H1 (cell line): ENCODE measurements at regions not wholly inside any gene's neighbourhood (a gene's known extent, or its start where the extent isn't known, plus 50 kb on each side); places are given as distances from the start of the nearest gene placed in this dataset.
"Not testable (repeated sequence)": the region's sequence is repeated elsewhere in the genome, so short reads cannot be mapped to it uniquely, and the experiment has no call there.

Experiments used
- CTCF ChIA-PET: fragments of 300-600 bp; sonication (Branson Sonifier 250); formaldehyde crosslinking; loops from one replicate; lab custom pipeline; 2021; ENCODE audit not compliant: partially characterized antibody; lab: Charles Lee
- POLR2A ChIA-PET: fragments of 300-600 bp; sonication (Branson Sonifier 250); formaldehyde crosslinking; loops from one replicate; lab custom pipeline; 2021; ENCODE audit warnings: inconsistent platforms; ENCODE audit not compliant: partially characterized antibody; lab: Charles Lee
- DNase-seq, 2 experiments: peaks; one replicate each; pipeline versions ENCODE4 v3.0.0 to v3.0.0-alpha.2; 2010 to 2022; ENCODE audit warnings: low spot score in 2 of 2, low read depth in 1 of 2, mixed read lengths in 1 of 2
- FAIRE-seq: peaks from 2 replicates; lab custom pipeline; 2011; peaks lifted over from hg19 to GRCh38; lab: Jason Lieb, UNC
- H2AFZ ChIP-seq: 2 replicates; pipeline ENCODE4 v1.8.1; 2012; ENCODE audit warnings: low read length, inconsistent platforms
- H2AK5ac ChIP-seq: 2 replicates; pipeline ENCODE4 v1.6.1; 2013; ENCODE audit warnings: low read depth, low read length
- H2BK120ac ChIP-seq: replicated peaks from 2 replicates; pipeline ENCODE3; 2013; ENCODE audit warnings: low read depth, low read length, inconsistent platforms
- H2BK12ac ChIP-seq: 2 replicates; pipeline ENCODE4 v1.6.1; 2013; ENCODE audit warnings: low read depth, low read length
- H2BK15ac ChIP-seq: 2 replicates; pipeline ENCODE4 v1.6.1; 2013; ENCODE audit warnings: low read length
- H2BK20ac ChIP-seq: 2 replicates; pipeline ENCODE4 v1.6.1; 2013; ENCODE audit warnings: low read length
- H2BK5ac ChIP-seq: 2 replicates; pipeline ENCODE4 v1.6.1; 2013; ENCODE audit warnings: low read depth, low read length
- H3K14ac ChIP-seq: 2 replicates; pipeline ENCODE4 v1.6.1; 2013; ENCODE audit warnings: inconsistent platforms; ENCODE audit not compliant: insufficient read length
- H3K18ac ChIP-seq: 2 replicates; pipeline ENCODE4 v1.6.1; 2013; ENCODE audit warnings: low read length; ENCODE audit errors: extremely low read depth
- H3K23ac ChIP-seq: 2 replicates; pipeline ENCODE4 v1.6.1; 2013; ENCODE audit warnings: inconsistent platforms; ENCODE audit not compliant: insufficient read length
- H3K23me2 ChIP-seq: 2 replicates; pipeline ENCODE4 v1.6.1; 2013; ENCODE audit warnings: low read depth, low read length
- H3K27ac ChIP-seq: 2 replicates; pipeline ENCODE4 v1.6.1; 2011; ENCODE audit warnings: low read depth, low read length, inconsistent platforms
- H3K27me3 ChIP-seq, 4 experiments: replicated peaks in 1 of 4; 1 replicate in 1 of 4; 2 replicates in 3 of 4; pipeline versions ENCODE4 v1.6.1 to v1.8.1; 2011 to 2013; ENCODE audit warnings: low read length in 3 of 4, mild to moderate bottlenecking in 3 of 4, inconsistent platforms in 2 of 4, mixed read lengths in 2 of 4, moderate library complexity in 1 of 4; ENCODE audit not compliant: control insufficient read depth in 3 of 4, insufficient read depth in 3 of 4; ENCODE audit errors: extremely low read depth in 1 of 4
- H3K36me3 ChIP-seq, 4 experiments: 2 replicates each; pipeline versions ENCODE4 v1.6.1 to v1.8.1; 2011 to 2013; ENCODE audit warnings: mild to moderate bottlenecking in 4 of 4, low read length in 3 of 4, moderate library complexity in 2 of 4, control low read depth in 1 of 4, inconsistent platforms in 1 of 4; ENCODE audit not compliant: insufficient read depth in 4 of 4, control insufficient read depth in 2 of 4
- H3K4ac ChIP-seq: replicated peaks from 2 replicates; pipeline ENCODE3; 2013; ENCODE audit warnings: low read length, low read depth, mixed read lengths, inconsistent platforms; ENCODE audit not compliant: insufficient read length
- H3K4me1 ChIP-seq, 4 experiments: replicated peaks in 1 of 4; 1 replicate in 1 of 4; 2 replicates in 3 of 4; pipeline versions ENCODE4 v1.6.1 to v1.8.1; 2011 to 2013; ENCODE audit warnings: low read length in 3 of 4, inconsistent platforms in 2 of 4, mixed read lengths in 1 of 4; ENCODE audit not compliant: insufficient read depth in 4 of 4, control insufficient read depth in 3 of 4
- H3K4me2 ChIP-seq, 2 experiments: 2 replicates each; pipeline versions ENCODE4 v1.6.1 to v1.8.1; 2011 to 2013; ENCODE audit warnings: low read depth in 2 of 2, low read length in 2 of 2, control low read depth in 1 of 2, inconsistent platforms in 1 of 2, mild to moderate bottlenecking in 1 of 2; ENCODE audit not compliant: insufficient read depth in 1 of 2
- H3K4me3 ChIP-seq, 4 experiments: fragments of 200-600, 300-600 bp in 1 of 4; sonication (generic), shearing (Covaris generic), sonication (Bioruptor Twin) in 1 of 4; 2 replicates each; pipeline versions ENCODE4 v1.5.1 to v1.8.1; 2011 to 2016; ENCODE audit warnings: low read length in 4 of 4, low read depth in 3 of 4, control low read depth in 2 of 4, inconsistent platforms in 2 of 4, mild to moderate bottlenecking in 2 of 4, mixed read lengths in 1 of 4, moderate library complexity in 1 of 4; ENCODE audit not compliant: insufficient read depth in 2 of 4; ENCODE audit errors: extremely low read depth in 1 of 4
- H3K56ac ChIP-seq: replicated peaks from 2 replicates; pipeline ENCODE3; 2013; ENCODE audit warnings: low read depth, mild to moderate bottlenecking, mixed read lengths, low read length, inconsistent platforms; ENCODE audit not compliant: insufficient read length
- H3K79me1 ChIP-seq: 2 replicates; pipeline ENCODE4 v1.6.1; 2013; ENCODE audit warnings: low read depth, low read length, control low read depth
- H3K79me2 ChIP-seq, 2 experiments: 2 replicates each; pipeline versions ENCODE4 v1.6.1 to v1.8.1; 2012 to 2013; ENCODE audit warnings: low read length in 2 of 2, mild to moderate bottlenecking in 2 of 2, inconsistent platforms in 1 of 2; ENCODE audit not compliant: insufficient read depth in 2 of 2, control insufficient read depth in 1 of 2
- H3K9ac ChIP-seq, 4 experiments: replicated peaks in 1 of 4; 1 replicate in 1 of 4; 2 replicates in 3 of 4; pipeline versions ENCODE4 v1.6.1 to v1.8.1; 2011 to 2013; ENCODE audit warnings: low read depth in 3 of 4, low read length in 3 of 4, control low read depth in 2 of 4, mild to moderate bottlenecking in 2 of 4, moderate library complexity in 2 of 4, inconsistent platforms in 1 of 4; ENCODE audit errors: extremely low read depth in 1 of 4
- H3K9me3 ChIP-seq, 2 experiments: 2 replicates each; pipeline versions ENCODE4 v1.6.1 to v1.8.1; 2012 to 2013; ENCODE audit warnings: mild to moderate bottlenecking in 2 of 2, moderate library complexity in 2 of 2, control low read depth in 1 of 2, inconsistent platforms in 1 of 2, low read depth in 1 of 2, low read length in 1 of 2, mixed read lengths in 1 of 2; ENCODE audit not compliant: insufficient read depth in 2 of 2
- H4K20me1 ChIP-seq, 2 experiments: replicated peaks in 1 of 2; 2 replicates each; pipeline versions ENCODE3 to v1.8.1; 2011 to 2013; ENCODE audit warnings: inconsistent platforms in 2 of 2, low read length in 2 of 2, mild to moderate bottlenecking in 1 of 2; ENCODE audit not compliant: insufficient read depth in 2 of 2, control insufficient read depth in 1 of 2
- H4K5ac ChIP-seq: 2 replicates; pipeline ENCODE4 v1.6.1; 2013; ENCODE audit warnings: low read length, low read depth, mixed read lengths, inconsistent platforms; ENCODE audit not compliant: insufficient read length
- H4K8ac ChIP-seq: 2 replicates; pipeline ENCODE4 v1.8.0; 2013; ENCODE audit warnings: mild to moderate bottlenecking, moderate library complexity, low read length, inconsistent platforms; ENCODE audit not compliant: insufficient read depth; ENCODE audit errors: extremely low read depth
- H4K91ac ChIP-seq: replicated peaks from 2 replicates; pipeline ENCODE3; 2013; ENCODE audit warnings: low read length, mixed read lengths, inconsistent platforms; ENCODE audit not compliant: insufficient read length
- WGBS, 2 experiments: shearing (Covaris generic) in 1 of 2; methylation state at CpG; one replicate each; pipeline versions ENCODE4 v1.1.6 to v1.1.7; 2013 to 2015; ENCODE audit warnings: low lambda C conversion rate in 2 of 2, mixed read lengths in 2 of 2, inconsistent platforms in 1 of 2, low coverage in 1 of 2, missing lambda C conversion rate in 1 of 2; ENCODE audit not compliant: insufficient replicate concordance in 2 of 2, insufficient coverage in 1 of 2, insufficient read length in 1 of 2; ENCODE audit errors: extremely low coverage in 1 of 2, missing lambda C conversion rate in 1 of 2; 5-methylcytosine and 5-hydroxymethylcytosine counted together

GRCh38 chr9:40986332-40986731 lies 142.1 kb downstream of the FOXD4L6 start:
- not testable (repeated sequence) for H3K23me2 ChIP-seq, DNase-seq

GRCh38 chr9:40975351-40975750 lies 153.1 kb downstream of the FOXD4L6 start:
- H4K91ac ChIP-seq, H3K36me3 ChIP-seq, H3K4me2 ChIP-seq, H2AFZ ChIP-seq, H2BK120ac ChIP-seq, H2BK20ac ChIP-seq, H3K18ac ChIP-seq, FAIRE-seq, H4K8ac ChIP-seq, DNase-seq, H2BK5ac ChIP-seq, H3K27me3 ChIP-seq, H4K20me1 ChIP-seq, H3K23ac ChIP-seq, H3K27ac ChIP-seq, H3K79me2 ChIP-seq, CTCF ChIA-PET, H3K4ac ChIP-seq, H3K4me3 ChIP-seq, H3K9ac ChIP-seq, H3K23me2 ChIP-seq, H3K79me1 ChIP-seq, POLR2A ChIA-PET, H2BK12ac ChIP-seq, H3K56ac ChIP-seq, H3K14ac ChIP-seq, H3K4me1 ChIP-seq, H4K5ac ChIP-seq, H2AK5ac ChIP-seq, H2BK15ac ChIP-seq: not testable (repeated sequence)
- peaks cover 2 to 11% of the 10 kb centered on the region in 2 experiments; a peak in 3 of 4 replicates for H3K9me3 ChIP-seq
- 90% methylated on average over 17 of the region's 17 CpGs; no CpG with 5 or more reads in 1 of the 2 experiments for WGBS, 2 experiments

More at GRCh38 chr9:40986332-40986731, 142.1 kb downstream of the FOXD4L6 start:
- H4K20me1 ChIP-seq, CTCF ChIA-PET, H2AK5ac ChIP-seq, H3K4me1 ChIP-seq, H2BK12ac ChIP-seq, H4K91ac ChIP-seq, H2BK120ac ChIP-seq, FAIRE-seq, H4K5ac ChIP-seq, H3K14ac ChIP-seq, H3K4ac ChIP-seq, H3K9ac ChIP-seq, H2BK20ac ChIP-seq, H3K27ac ChIP-seq, POLR2A ChIA-PET, H2BK15ac ChIP-seq, H3K23ac ChIP-seq, H3K4me3 ChIP-seq, H2BK5ac ChIP-seq, H2AFZ ChIP-seq, H3K18ac ChIP-seq, H3K9me3 ChIP-seq, H3K27me3 ChIP-seq, H3K36me3 ChIP-seq, H3K4me2 ChIP-seq, H3K79me2 ChIP-seq, H3K79me1 ChIP-seq, H3K56ac ChIP-seq, H4K8ac ChIP-seq: not testable (repeated sequence)
- WGBS, 2 experiments: 77% methylated on average over 2 of the region's 2 CpGs; no CpG with 5 or more reads in 1 of the 2 experiments
